ENCODE measurements at regions not wholly inside any gene's neighbourhood (a gene's known extent, or its start where the extent isn't known, plus 50 kb on each side); places are given as distances from the start of the nearest gene placed in this dataset.
"Not testable (repeated sequence)": the region's sequence is repeated elsewhere in the genome, so short reads cannot be mapped to it uniquely, and the experiment has no call there.

- TF ChIP-seq EZH2 (IDR thresholded peaks at IDR 0.05; ENCODE audit: low read depth, unreplicated experiment); REST (IDR thresholded peaks at IDR 0.05; ENCODE audit: unreplicated experiment); CREB1 (CRISPR knock-in tag; IDR thresholded peaks at IDR 0.05; ENCODE audit: low read depth); CTCF (conservative IDR thresholded peaks at IDR 0.05; ENCODE audit: low read depth in 2 of 2); POLR2AphosphoS5 (IDR thresholded peaks at IDR 0.05; ENCODE audit: low read depth); ZNF114 (CRISPR knock-in tag; IDR thresholded peaks at IDR 0.05); EZH2phosphoT487 (IDR thresholded peaks at IDR 0.05; ENCODE audit: unreplicated experiment); NANOG (IDR thresholded peaks at IDR 0.05; ENCODE audit: borderline replicate concordance); ZNF462 (CRISPR knock-in tag; IDR thresholded peaks at IDR 0.05): not testable (repeated sequence)
These were observed 89.8 kb upstream of the METTL9 start for GRCh38 chr16:21509437-21510086.
